ENCODE measurements at regions not wholly inside any gene's neighbourhood (a gene's known extent, or its start where the extent isn't known, plus 50 kb on each side); places are given as distances from the start of the nearest gene placed in this dataset.

DNA sequence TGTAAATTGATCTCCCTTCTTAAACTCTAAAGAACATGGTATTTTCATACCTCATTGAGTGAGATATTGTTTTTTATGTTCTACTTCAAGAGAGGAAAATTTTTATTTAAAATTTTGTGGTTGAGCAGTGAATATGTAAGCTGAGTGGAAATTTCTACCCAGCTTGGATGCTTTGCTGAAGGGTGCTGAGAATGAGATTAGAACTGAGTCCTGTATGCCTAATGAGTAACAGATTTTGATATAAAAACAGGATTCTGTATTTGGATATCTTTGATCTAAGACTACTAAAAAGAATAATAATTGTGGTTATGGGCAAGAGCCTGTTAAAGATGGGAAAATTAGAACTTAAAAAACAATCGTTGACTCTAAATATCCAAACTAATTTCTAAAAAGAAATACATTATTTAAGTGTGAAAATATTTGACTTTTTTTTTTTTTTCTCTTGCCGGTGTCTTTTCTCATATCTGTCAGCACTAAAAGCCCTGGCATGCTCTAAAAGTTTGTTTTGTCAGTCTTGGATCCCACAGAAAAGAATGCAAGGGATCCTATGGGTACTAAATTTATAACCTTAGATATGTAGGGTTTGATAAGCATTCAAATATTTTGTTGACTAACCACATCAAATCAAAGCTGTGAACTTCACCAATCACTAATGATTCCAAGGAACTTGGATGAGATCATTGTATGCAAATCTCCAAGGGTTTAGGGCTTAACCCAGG, 652.3 kb downstream of the PTPRC start:
- TF ChIP-seq, protein P1, sequence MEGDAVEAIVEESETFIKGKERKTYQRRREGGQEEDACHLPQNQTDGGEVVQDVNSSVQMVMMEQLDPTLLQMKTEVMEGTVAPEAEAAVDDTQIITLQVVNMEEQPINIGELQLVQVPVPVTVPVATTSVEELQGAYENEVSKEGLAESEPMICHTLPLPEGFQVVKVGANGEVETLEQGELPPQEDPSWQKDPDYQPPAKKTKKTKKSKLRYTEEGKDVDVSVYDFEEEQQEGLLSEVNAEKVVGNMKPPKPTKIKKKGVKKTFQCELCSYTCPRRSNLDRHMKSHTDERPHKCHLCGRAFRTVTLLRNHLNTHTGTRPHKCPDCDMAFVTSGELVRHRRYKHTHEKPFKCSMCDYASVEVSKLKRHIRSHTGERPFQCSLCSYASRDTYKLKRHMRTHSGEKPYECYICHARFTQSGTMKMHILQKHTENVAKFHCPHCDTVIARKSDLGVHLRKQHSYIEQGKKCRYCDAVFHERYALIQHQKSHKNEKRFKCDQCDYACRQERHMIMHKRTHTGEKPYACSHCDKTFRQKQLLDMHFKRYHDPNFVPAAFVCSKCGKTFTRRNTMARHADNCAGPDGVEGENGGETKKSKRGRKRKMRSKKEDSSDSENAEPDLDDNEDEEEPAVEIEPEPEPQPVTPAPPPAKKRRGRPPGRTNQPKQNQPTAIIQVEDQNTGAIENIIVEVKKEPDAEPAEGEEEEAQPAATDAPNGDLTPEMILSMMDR (IDR thresholded peaks at IDR 0.05) = no peak
- no peak for TF ChIP-seq POLR2AphosphoS5 (IDR thresholded peaks at IDR 0.05)
